HG03045 (cell line): ENCODE measurements at regions not wholly inside any gene's neighbourhood (a gene's known extent, or its start where the extent isn't known, plus 50 kb on each side); places are given as distances from the start of the nearest gene placed in this dataset.
"Not testable (repeated sequence)": the region's sequence is repeated elsewhere in the genome, so short reads cannot be mapped to it uniquely, and the experiment has no call there.

Experiments used
- ATAC-seq: cut with Tn5 transposase; IDR thresholded peaks from one replicate; pipeline ENCODE4 v1.9.1; 2021; ENCODE audit warnings: mild to moderate bottlenecking, moderate library complexity; ENCODE audit not compliant: unreplicated experiment

DNA sequence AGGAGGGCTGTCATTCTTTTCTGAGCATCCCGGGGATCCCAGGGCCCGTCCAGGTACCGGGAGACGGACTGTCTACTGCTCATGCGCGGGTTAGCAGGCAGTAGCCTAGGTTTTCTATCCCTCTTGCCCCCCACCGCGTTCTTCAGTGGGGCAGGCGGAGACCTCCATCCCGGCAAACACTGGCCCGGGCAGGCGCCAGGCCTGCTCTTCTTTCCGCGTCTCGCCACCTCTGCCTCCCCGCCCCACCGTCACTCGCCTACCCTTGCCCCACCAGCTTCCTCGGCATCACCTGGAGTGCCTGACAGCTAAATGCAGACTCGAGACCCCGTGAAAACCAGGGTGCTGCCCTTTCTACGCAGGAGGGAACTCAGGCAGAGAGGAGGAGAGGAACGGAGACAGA lies 1937.7 kb upstream of the DEFB115 start:
- no peak for ATAC-seq

DNA sequence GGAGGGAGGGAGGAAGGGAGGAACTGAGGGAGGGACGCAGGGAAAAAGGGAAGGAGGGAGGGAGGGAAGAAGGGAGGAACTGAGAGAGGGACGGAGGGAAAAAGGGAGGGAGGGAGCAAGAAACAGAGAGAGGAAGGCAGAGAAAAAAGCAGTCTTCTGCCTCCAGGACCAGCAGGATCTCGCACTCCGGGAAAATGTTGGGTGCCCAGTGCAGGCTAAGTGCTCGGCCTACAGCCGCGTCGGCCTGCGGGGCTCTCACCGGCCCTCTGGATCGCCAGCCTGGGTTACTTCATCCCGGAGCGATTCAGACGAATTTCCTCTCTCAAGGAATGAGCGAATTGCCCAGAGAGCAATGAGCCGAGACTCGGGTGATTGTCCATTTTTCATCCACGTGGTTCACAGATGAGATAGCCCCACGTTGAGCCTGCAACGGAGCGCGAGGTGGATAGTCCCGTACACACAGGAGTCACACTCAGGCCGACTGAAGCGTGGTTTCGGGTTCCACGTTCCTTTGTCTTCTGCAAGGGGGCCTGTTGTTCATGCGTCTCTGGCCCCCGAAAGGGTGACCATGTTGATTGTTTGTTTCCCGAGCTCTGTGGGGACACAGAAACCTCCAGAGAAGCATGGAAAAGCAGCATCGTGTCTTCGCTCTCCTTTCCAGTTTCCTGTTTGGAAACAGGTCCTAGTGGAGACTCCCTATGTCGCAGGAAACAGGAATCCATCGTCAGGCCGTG lies 1937.1 kb upstream of the DEFB115 start:
- ATAC-seq = not testable (repeated sequence)

DNA sequence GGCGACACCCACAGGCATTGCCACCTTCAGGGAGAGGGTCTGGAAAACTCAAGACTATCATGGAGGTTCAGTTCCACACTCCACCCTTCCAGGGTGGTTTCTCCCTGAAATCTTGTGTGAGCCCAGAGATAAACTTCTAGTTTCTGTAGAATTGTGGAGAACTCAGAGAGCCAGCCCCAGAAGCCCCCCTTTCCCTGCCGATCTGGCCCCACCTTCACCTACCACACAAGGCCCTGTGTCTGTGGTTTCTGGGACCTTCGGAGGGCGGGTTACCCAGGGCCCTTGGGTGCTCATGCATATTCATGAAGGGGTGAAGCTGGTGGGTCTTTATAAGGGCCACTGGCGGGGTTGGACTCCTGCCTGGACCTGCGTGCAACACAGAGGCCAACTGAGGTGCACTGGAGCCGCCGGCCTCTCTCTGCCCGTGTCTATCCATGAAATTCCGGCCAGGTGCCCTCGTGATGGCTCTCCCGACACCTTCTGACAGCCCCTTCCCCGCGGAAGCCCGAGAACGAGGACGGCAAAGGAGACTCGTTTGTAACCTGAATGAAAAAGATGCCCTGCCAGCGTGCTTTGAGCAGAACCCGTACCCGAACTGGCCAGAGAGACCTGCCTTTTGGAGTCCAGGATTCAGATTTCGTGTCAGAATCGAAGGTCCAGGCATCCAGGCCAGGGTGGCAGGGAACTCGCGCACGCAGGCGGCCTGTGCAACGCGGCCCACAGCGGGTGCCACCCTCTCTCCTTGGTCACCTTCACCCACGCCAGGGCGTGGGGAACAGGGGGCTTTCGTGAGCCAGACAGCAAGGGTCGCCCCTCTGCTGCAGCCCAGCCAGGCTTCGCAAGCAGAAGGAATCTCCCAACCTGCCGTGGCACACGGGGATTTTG lies 1933.6 kb upstream of the DEFB115 start:
- not testable (repeated sequence) for ATAC-seq

DNA sequence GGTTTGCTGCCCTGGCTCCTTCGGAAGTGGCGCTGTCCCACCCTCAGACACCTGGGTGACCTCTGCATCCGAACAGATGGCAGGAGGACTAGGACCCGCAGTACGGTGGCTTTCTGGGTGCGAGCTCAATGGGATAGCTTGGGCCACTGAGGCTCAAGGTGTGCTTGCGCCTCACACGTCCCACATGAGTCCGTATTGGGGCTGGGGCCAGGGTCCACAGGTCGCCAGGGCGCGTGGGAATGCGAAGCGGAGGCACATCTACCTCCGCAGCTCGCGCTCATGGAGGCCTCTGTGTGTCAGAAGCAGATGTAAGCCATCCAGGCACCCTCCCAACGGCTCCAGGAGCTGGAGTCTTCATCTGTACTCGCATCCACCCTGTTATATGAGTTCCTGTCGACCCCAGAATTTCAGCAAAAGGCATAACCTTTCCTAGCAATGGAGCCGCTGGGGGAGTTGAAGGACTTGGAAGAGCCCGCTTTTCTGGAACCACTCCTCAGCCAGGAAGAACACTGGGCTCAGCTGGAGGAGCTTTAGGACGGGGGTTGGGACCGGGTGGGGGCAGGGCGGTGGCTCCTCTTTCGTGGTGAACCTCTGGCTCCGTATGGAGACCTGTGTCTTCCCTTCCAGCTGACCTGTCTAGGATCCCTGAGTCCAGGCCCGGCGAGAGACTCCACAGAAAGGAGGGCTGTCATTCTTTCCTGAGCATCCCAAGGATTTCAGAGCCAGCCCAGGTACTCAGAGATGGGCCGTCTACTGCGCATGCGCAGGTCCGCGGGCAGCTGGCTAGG lies 1932.8 kb upstream of the DEFB115 start:
- not testable (repeated sequence) for ATAC-seq

DNA sequence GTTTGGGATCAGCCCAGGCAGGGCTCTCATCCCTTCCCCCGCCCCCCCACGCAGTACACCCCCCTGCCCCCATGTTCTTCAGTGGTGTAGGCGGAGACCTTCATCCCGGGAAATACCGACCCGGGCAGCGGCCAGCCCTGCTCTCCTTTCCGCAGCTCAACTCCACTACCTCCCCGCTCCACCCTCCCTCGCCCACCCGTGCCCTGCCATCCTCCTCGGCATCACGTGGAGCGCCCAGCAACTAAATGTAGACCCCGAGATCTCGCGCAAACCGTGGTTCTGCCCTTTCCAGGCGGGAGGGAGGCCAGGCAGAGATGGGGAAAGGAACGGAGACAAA lies 1932.2 kb upstream of the DEFB115 start:
- no peak for ATAC-seq

DNA sequence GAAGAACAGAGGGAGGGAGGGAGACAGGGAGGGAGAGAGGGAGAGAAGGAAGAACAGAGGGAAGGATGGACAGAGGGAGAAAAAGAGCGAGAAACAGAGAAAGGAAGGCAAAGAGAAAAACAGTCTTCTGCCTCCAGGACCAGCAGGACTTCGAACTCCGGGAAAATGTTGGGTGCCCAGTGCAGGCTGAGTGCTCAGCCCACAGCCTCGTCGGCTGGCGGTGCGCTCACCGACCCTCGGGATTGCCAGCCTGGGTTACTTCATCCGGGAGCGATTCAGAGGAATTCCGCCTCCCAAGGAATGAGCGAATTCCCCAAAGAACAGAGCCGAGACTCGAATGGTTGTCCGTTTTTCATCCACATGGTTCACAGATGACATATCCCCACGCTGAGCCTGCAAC lies 1931.7 kb upstream of the DEFB115 start:
- ATAC-seq = not testable (repeated sequence)

DNA sequence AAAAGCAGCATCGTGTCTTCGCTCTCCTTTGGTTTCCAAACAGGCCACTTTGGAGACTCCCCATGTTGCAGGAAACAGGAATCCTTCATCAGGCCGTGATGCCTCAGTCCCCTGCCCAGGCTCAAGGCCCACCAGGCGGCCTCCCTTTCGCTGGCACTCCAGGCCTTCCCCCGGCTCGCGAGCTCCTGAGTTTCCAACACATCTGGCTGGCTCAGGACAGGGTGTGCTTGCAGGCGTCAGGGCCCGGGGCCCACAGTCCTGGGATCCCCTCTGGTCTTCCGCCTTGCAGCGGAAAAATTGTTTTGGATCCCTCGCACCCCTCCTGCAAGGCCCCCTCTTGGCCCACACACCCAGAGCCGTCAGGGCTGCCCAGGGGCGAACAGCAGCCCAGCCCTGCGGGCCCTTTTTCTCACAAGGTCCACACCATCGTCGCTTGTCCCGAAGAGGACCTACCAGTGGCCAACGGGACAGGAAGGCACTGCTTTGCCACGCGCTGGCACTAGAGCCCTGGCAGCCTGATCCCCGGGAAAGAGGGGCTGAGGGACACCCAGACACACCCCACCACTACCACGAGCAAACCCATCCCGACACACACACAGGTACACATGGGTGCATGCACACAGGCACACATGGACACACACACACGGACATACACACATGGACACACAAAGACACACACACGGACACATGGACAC lies 1930.9 kb upstream of the DEFB115 start:
- ATAC-seq = no peak

DNA sequence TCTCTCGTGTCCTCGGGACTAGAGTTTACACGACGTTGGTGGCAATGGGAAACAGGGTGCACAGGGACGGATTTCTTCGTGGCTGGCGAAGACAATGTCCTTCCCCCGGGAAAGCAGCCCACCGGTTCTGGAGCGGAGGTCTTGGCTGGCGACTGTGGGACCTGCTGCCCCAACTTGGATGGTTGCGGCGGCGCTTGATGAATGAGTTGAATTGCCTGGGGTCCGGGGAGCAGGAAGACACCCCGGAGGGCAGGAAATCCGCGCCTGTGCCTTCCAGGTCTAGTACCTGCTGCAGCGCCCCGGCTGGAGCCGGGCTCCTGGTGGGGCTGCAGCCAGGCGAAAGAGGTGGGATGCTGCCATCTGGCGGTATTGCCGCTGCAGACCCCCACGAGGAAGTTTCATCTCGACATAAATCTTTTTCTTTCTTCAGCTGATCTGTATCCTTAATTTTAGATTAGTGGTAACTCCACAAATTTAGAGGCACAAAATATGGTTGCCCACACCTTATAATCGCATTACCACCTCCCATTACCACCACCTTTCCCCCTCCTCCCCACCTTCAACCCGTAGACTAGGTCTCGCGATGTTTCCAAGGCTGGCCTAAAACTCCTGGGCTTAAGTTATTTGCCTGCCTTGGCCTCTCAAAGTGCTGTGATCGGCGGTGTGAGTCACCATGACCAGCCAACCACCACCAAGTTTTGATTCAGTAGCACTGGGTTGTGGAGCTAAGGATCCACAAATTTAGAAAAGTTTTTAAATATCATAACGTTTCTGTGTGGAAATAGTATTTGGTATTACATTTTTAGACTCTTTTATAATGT lies 1929.7 kb upstream of the DEFB115 start:
- not testable (repeated sequence) for ATAC-seq

DNA sequence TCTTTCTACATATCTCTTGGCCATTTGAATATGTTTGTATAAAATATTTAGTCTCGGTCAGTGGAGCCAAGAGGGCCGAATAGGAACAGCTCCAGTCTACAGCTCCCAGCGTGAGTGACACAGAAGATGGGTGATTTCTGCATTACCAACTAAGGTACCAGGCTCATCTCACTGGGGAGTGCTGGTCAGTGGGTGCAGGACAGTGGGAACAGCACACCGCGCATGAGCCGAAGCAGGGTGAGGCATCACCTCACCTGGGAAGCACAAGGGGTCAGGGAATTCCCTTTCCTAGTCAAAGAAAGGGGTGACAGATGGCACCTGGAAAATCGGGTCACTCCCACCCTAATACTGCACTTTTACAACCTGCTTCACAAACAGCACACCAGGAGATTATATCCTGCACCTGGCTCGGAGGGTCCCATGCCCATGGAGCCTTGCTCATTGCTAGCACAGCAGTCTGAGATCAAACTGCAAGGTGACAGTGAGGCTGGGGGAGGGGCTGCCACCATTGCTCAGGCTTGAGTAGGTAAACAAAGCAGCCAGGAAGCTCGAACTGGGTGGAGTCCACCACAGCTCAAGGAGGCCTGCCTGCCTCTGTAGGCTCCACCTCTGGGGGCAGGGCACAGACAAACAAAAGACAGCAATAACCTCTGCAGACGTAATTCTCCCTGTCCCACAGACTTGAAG lies 1926.9 kb upstream of the DEFB115 start:
- ATAC-seq = not testable (repeated sequence)

DNA sequence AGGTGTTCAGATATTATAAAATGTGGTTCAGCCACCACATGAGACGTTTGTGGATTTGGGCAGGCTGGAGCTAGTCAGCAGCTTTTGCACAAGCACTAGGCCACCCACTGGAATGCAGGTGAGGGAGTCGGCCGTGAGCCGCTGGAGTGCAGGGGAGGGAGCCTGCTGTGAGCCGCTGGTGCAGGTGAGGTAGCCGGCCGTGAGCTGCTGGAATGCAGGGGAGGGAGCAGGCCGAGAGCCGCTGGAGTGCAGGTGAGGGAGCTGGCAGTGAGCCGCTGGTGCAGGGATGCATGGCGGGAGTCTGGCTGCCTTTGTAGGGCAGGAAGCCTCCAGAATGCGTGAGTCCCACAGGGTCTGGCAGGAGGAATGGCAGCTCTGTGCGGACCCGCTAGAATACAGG lies 1907.6 kb upstream of the DEFB115 start:
- no peak for ATAC-seq

DNA sequence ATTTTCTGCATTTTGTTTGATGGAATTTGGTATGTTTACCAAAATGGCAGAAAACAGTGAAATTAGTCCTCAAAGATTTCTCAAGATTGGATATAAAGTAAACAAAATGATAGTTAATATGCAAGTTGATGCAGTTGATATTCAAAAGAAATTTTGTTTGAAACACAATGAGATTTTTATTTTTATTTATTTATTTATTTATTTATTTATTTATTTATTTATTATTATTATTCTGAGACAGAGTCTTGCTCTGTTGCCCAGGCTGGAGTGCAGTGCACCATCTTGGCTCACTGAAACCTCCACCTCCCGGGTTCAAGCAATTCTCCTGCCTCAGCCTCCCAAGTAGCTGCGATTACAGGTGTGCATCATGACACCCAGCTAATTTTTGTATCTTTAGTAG lies 1881.5 kb upstream of the DEFB115 start:
- ATAC-seq = not testable (repeated sequence)

DNA sequence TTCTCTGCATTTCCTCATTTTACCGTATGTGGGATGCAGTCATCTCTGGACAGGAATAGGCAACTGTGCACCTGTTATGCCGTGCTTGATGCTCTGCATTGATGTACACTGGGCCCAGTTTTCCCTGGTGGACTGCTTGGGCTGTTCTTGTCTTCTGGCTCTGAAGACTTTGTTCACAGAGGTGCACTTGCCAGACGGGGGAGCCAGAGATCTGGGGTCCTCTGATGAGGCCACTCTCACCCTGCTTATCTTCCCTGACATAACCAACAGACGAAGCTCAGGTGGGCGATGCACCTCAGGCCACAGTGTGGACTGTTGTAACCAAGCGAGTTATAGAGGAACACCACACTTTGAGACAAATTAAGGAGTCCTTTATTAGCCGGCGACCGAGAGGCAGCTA lies 1864.6 kb upstream of the DEFB115 start:
- ATAC-seq = not testable (repeated sequence)

DNA sequence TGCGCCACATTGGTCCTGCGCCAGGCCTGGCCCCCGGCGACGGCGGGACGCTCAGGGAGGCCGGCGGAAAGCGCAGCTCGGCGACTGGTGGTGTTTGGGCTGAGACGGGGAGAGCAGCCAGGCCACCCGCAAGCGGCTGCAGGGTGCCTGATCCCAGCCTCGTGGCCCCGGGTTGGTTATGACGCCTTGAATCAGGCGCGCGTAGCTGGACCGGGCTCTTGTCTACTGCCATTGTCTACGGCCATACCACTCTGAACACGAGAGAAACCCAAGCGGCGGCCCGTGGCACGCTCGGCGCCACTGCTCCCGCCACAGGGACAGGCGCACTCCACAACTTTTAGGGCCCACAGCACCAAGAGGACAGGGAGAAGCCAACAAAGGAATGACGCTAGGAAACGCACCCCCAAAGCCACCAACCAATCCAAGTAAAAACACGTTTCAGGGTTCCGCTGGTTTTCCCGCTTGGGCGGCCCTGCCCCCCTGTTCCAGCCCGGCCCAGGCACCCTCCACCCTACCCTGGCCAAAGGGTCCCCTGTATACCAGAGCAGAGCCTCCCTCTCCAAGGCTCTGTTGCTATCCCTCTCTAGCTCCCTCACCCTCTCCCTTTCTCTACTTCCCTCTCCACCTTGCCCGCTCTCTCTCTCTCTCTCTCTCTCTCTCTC lies 1849.3 kb upstream of the DEFB115 start:
- no peak for ATAC-seq

DNA sequence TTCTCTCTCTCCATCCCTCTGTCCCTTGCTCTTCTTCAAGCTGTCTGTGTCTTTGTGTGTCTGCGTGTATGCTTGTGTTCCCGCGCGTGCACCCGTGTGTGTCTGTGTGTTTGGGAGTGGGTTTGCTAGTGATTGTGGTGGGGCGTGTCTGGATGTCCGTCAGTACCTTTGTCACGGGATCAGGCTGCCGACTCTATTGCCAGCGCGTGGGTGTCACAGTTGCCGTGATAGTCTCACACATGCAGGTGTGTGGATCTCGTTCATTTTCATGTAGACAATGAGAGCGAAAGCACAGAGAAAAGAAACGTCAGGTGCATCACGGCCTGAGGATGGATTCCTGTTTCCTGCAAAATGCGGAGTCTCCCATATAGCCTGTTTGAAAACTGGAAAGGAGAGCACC lies 1848.8 kb upstream of the DEFB115 start:
- not testable (repeated sequence) for ATAC-seq

DNA sequence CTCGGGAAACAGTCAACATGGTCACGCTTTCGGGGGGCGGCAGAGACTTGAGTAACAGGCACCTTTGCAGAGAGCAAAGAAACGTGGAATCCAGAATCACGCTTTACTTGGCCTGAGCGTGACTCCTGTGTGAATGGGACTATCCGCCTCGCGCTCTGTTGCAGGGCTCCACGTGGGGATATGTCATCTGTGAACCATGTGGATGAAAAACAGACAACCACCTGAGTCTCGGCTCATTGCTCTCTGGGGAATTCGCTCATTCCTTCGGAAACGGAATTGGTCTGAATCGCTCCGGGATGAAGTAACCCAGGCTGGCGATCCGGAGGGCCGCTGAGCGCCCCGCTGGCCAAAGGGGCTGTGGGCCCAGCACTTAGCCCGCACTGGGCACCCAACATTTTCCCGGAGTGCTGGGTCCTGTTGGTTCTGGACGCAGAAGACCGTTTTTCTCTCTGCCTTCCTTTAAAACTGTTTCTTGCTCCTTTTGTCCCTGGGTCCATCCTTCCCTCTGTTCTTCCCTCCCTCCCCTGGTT lies 1848.2 kb upstream of the DEFB115 start:
- ATAC-seq = not testable (repeated sequence)

DNA sequence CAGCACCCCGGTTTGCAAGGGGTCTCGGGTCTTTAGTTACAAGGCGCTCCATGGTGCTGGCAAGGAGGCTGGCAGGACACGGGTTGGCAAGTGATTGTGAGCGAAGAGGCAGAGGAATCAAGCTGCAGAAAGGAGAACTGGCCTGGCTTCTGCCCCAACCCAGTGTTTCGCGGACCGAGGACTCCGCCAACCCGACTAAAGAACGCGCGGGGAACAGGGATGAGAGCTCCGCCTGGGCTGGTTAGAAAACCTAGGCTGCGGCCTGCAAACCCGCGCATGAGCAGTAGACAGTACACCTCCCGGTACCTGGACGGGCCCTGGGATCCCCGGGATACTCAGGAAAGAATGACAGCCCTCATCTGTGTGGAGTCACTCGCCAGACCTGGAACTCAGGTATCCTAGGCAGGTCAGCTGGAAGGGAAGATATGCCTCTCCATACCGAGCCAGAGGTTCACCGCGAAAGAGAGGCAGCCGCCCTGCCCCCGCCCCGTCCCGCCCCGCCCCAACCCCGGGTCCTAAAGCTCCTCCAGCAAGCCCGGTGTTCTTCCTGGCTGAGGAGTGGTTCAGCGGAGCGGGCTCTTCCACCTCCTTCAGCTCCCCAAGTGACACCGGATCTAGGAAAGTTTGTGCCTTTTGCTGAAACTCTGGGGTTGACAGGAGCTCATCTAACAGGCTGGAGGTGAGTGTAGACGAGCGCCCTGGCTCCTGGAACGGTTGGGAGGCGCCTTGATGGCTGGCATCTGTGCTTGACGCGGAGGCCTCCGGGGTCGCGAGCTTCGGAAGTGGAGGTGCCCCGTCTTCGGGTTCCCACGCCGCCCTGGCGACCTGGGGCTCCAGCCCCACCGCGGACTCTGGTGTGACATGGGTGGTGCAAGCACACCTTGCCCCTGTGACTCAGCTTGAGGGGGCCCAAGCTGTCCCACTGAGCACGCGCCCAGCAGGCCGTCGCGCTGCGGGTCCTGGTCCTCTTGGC lies 1847.3 kb upstream of the DEFB115 start:
- no peak for ATAC-seq

DNA sequence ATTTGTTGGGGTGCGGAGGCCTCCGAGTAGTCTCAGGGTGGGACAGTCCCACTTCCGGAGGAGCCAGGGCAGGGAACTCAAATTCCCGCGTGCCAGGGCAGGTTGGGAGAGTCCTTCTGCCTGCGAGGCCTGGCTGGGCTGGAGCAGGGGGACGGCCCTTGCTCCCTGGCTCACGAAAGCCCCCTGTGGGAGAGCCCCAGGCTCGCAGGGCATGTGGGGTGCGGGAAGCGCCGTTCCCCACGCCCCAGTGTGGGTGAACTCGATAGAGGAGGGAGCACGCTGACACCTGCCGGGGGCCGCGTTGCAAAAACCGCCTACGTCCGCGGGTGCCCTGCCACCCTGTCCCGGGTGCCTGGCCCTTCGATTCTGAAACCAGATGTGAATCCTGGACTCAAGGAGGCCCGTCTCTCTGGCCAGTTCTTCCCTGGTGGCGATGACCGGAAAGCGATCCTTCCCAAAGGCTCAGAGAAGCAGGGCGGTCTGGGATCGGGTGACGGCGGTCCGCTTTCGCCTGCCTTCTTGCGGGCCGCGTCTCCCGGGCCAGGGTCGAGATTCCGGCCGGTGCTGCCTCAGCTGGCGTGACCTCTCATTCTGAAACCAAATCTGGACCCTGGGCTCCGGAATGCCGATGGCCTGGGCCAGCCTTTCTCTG lies 1846.5 kb upstream of the DEFB115 start:
- ATAC-seq = no peak
